ENCODE measurements at regions not wholly inside any gene's neighbourhood (a gene's known extent, or its start where the extent isn't known, plus 50 kb on each side); places are given as distances from the start of the nearest gene placed in this dataset.

GRCh38 chr1:208807446-208808127 lies 563.4 kb upstream of the PLXNA2 start:
- no peak for DNase-seq

- no peak for DNase-seq
Observed at GRCh38 chr1:208808301-208808700, 564.1 kb upstream of the PLXNA2 start.

- no peak for DNase-seq
Observed at GRCh38 chr1:208809876-208810275, 565.7 kb upstream of the PLXNA2 start.

GRCh38 chr1:208818770-208819445 lies 574.7 kb upstream of the PLXNA2 start:
- no peak for DNase-seq

- peak; percentile 71 for DNase-seq
Observed at GRCh38 chr1:208820580-208821212, 576.5 kb upstream of the PLXNA2 start.

GRCh38 chr1:208821939-208822338 lies 577.8 kb upstream of the PLXNA2 start:
- DNase-seq = no peak

- DNase-seq = no peak
Observed at GRCh38 chr1:208825300-208825699, 581.1 kb upstream of the PLXNA2 start.

- DNase-seq = no peak
Observed at GRCh38 chr1:208829595-208829994, 585.4 kb upstream of the PLXNA2 start.

GRCh38 chr1:208834381-208835096 lies 590.4 kb upstream of the PLXNA2 start:
- peak; percentile 65 for DNase-seq

GRCh38 chr1:208835097-208835463 lies 590.9 kb upstream of the PLXNA2 start:
- peak; percentile 36 for DNase-seq

- DNase-seq = no peak
Observed at GRCh38 chr1:208835781-208836180, 591.6 kb upstream of the PLXNA2 start.

GRCh38 chr1:208837242-208837641 lies 593.1 kb upstream of the PLXNA2 start:
- DNase-seq = no peak

GRCh38 chr1:208841436-208841835 lies 597.3 kb upstream of the PLXNA2 start:
- no peak for DNase-seq

GRCh38 chr1:208842451-208842850 lies 598.3 kb upstream of the PLXNA2 start:
- no peak for DNase-seq

GRCh38 chr1:208844158-208844557 lies 600.0 kb upstream of the PLXNA2 start:
- no peak for DNase-seq

GRCh38 chr1:208848854-208849253 lies 604.7 kb upstream of the PLXNA2 start:
- no peak for DNase-seq

- peak; percentile 59 for DNase-seq
Observed at GRCh38 chr1:208850442-208850841, 606.3 kb upstream of the PLXNA2 start.

- DNase-seq = no peak
Observed at GRCh38 chr1:208851366-208851765, 607.2 kb upstream of the PLXNA2 start.

- no peak for DNase-seq
Observed at GRCh38 chr1:208852911-208853310, 608.7 kb upstream of the PLXNA2 start.

- DNase-seq = no peak
Observed at GRCh38 chr1:208855403-208855802, 611.2 kb upstream of the PLXNA2 start.

- DNase-seq = no peak
Observed at GRCh38 chr1:208857465-208857864, 613.3 kb upstream of the PLXNA2 start.

GRCh38 chr1:208858738-208859137 lies 614.6 kb upstream of the PLXNA2 start:
- DNase-seq = no peak

- DNase-seq = no peak
Observed at GRCh38 chr1:208864366-208864965, 620.3 kb upstream of the PLXNA2 start.
